Hepatocyte (in vitro differentiated cells): ENCODE measurements at regions not wholly inside any gene's neighbourhood (a gene's known extent, or its start where the extent isn't known, plus 50 kb on each side); places are given as distances from the start of the nearest gene placed in this dataset.

Experiments
- EZH2 ChIP-seq: fragments of 200-600 bp; sonication (generic); IDR thresholded peaks from 2 replicates; pipeline ENCODE4 v1.6.1; 2016; ENCODE audit warnings: antibody characterized with exemption, mild to moderate bottlenecking, borderline replicate concordance
- TF ChIP-seq, protein P1 (sequence below): fragments of 200-600 bp; sonication (generic); IDR thresholded peaks from 2 replicates; pipeline ENCODE4 v1.5.1; 2016; ENCODE audit warnings: antibody characterized with exemption, mild to moderate bottlenecking; ENCODE audit not compliant: poor library complexity

GRCh38 chrX:147635186-147635585 lies 276.5 kb upstream of the FMR1 start:
- TF ChIP-seq, protein P1, sequence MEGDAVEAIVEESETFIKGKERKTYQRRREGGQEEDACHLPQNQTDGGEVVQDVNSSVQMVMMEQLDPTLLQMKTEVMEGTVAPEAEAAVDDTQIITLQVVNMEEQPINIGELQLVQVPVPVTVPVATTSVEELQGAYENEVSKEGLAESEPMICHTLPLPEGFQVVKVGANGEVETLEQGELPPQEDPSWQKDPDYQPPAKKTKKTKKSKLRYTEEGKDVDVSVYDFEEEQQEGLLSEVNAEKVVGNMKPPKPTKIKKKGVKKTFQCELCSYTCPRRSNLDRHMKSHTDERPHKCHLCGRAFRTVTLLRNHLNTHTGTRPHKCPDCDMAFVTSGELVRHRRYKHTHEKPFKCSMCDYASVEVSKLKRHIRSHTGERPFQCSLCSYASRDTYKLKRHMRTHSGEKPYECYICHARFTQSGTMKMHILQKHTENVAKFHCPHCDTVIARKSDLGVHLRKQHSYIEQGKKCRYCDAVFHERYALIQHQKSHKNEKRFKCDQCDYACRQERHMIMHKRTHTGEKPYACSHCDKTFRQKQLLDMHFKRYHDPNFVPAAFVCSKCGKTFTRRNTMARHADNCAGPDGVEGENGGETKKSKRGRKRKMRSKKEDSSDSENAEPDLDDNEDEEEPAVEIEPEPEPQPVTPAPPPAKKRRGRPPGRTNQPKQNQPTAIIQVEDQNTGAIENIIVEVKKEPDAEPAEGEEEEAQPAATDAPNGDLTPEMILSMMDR: no peak
- no peak for TF ChIP-seq EZH2
